ENCODE measurements at regions not wholly inside any gene's neighbourhood (a gene's known extent, or its start where the extent isn't known, plus 50 kb on each side); places are given as distances from the start of the nearest gene placed in this dataset.

- no peak for TF ChIP-seq SIN3A (IDR thresholded peaks at IDR 0.05; ENCODE audit: borderline replicate concordance, insufficient read depth, low read length)
Measured at GRCh38 chr11:45017329-45017728, 66.6 kb upstream of the TP53I11 start.

DNA sequence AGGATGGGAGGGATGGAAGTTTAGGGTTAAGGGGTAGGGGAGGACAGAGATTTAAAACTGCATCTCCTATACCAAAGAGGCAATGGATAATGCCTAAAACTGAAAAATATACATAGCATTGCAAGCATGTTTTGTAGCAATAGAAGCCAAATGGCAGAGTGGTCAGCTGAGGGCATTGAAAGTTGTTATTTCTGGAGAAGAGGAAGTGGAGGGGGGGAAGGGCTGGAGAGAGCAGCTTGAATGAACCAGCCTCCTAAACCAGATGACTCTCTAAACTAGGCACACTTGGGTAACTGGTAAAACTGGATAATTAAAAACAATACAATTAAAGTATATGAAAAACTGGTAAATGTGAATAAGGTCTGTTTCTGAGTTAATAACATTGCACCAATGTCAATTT is 70.3 kb upstream of the TP53I11 start:
- TF ChIP-seq TAF1 (IDR thresholded peaks at IDR 0.05; ENCODE audit: borderline replicate concordance, insufficient read depth, low read length): no peak
- no peak for TF ChIP-seq REST (IDR thresholded peaks at IDR 0.05; ENCODE audit: insufficient read depth in 1 of 2, low read depth in 2 of 2, low read length in 2 of 2)
- TF ChIP-seq POLR2AphosphoS5 (IDR thresholded peaks at IDR 0.05; ENCODE audit: low read depth, low read length): no peak
- TF ChIP-seq SIN3A (IDR thresholded peaks at IDR 0.05; ENCODE audit: borderline replicate concordance, insufficient read depth, low read length): no peak
- TF ChIP-seq FOXP2 (optimal IDR thresholded peaks at IDR 0.05; ENCODE audit: borderline replicate concordance, extremely low read depth, extremely low read length, insufficient read depth): no peak

GRCh38 chr11:45021692-45022141 is 71.0 kb upstream of the TP53I11 start:
- no peak for TF ChIP-seq FOXP2 (optimal IDR thresholded peaks at IDR 0.05; ENCODE audit: borderline replicate concordance, extremely low read depth, extremely low read length, insufficient read depth)
- TF ChIP-seq SIN3A (IDR thresholded peaks at IDR 0.05; ENCODE audit: borderline replicate concordance, insufficient read depth, low read length): 0 out of 2 replicates have a peak, but pooled peaks have one; percentile 26
- no peak for TF ChIP-seq REST (IDR thresholded peaks at IDR 0.05; ENCODE audit: insufficient read depth in 1 of 2, low read depth in 2 of 2, low read length in 2 of 2)
- no peak for TF ChIP-seq POLR2AphosphoS5 (IDR thresholded peaks at IDR 0.05; ENCODE audit: low read depth, low read length)
- no peak for TF ChIP-seq TAF1 (IDR thresholded peaks at IDR 0.05; ENCODE audit: borderline replicate concordance, insufficient read depth, low read length)

GRCh38 chr11:45022294-45023064 is 71.8 kb upstream of the TP53I11 start:
- TF ChIP-seq REST (IDR thresholded peaks at IDR 0.05; ENCODE audit: insufficient read depth in 1 of 2, low read depth in 2 of 2, low read length in 2 of 2) (no peak), TAF1 (IDR thresholded peaks at IDR 0.05; ENCODE audit: borderline replicate concordance, insufficient read depth, low read length) (no peak), FOXP2 (optimal IDR thresholded peaks at IDR 0.05; ENCODE audit: borderline replicate concordance, extremely low read depth, extremely low read length, insufficient read depth) (no peak), POLR2AphosphoS5 (IDR thresholded peaks at IDR 0.05; ENCODE audit: low read depth, low read length) (no peak), SIN3A (IDR thresholded peaks at IDR 0.05; ENCODE audit: borderline replicate concordance, insufficient read depth, low read length) (no peak)

- TF ChIP-seq FOXP2 (optimal IDR thresholded peaks at IDR 0.05; ENCODE audit: borderline replicate concordance, extremely low read depth, extremely low read length, insufficient read depth): no peak
- TF ChIP-seq TAF1 (IDR thresholded peaks at IDR 0.05; ENCODE audit: borderline replicate concordance, insufficient read depth, low read length): no peak
- no peak for TF ChIP-seq SIN3A (IDR thresholded peaks at IDR 0.05; ENCODE audit: borderline replicate concordance, insufficient read depth, low read length)
- no peak for TF ChIP-seq REST (IDR thresholded peaks at IDR 0.05; ENCODE audit: insufficient read depth in 1 of 2, low read depth in 2 of 2, low read length in 2 of 2)
- TF ChIP-seq POLR2AphosphoS5 (IDR thresholded peaks at IDR 0.05; ENCODE audit: low read depth, low read length): no peak
Measured at GRCh38 chr11:45023065-45023365, 72.3 kb upstream of the TP53I11 start.

Data from PFSK-1 (cell line).